ENCODE measurements at regions not wholly inside any gene's neighbourhood (a gene's known extent, or its start where the extent isn't known, plus 50 kb on each side); places are given as distances from the start of the nearest gene placed in this dataset.

GRCh38 chr12:93231938-93232337 lies 145.8 kb upstream of the NUDT4 start:
- Histone ChIP-seq H3K9me2 (ENCODE audit: insufficient read depth) (0 out of 2 replicates have a peak, but pooled peaks cover 8% of the 10 kb centered on the region), H3K4me2 (no peak overlapping the region), H3K4me3 (no peak overlapping the region), H3F3A (replicated peaks; ENCODE audit: low read depth) (no peaks in the 10 kb centered on the region), H2AFZ (no peak overlapping the region), H3K36me3 (ENCODE audit: insufficient read depth) (no peaks in the 10 kb centered on the region), H3K27ac (ENCODE audit: low read depth) (no peak overlapping the region), H3K27me3 (ENCODE audit: insufficient read depth) (no peaks in the 10 kb centered on the region), H3K4me1 (ENCODE audit: insufficient read depth) (peaks cover 10% of the 10 kb centered on the region), H4K20me1 (replicated peaks; ENCODE audit: insufficient read depth) (no peaks in the 10 kb centered on the region), H3K79me2 (replicated peaks; ENCODE audit: insufficient read depth) (no peaks in the 10 kb centered on the region)
- no peak for DNase-seq (ENCODE audit: low spot score)
- Mint-ChIP-seq H3K4me3 (no peak overlapping the region), H3K9me3 (peaks cover 14% of the 10 kb centered on the region), H3K36me3 (ENCODE audit: low read depth) (peaks cover 6% of the 10 kb centered on the region; the same call in 2 of the 3 replicates), H3K27ac (no peak overlapping the region), H3K4me1 (peaks cover 8% of the 10 kb centered on the region), H3K27me3 (ENCODE audit: insufficient read depth, low read depth, poor library complexity) (peaks cover 9% of the 10 kb centered on the region)
- TF ChIP-seq POLR2AphosphoS5 (IDR thresholded peaks at IDR 0.05; ENCODE audit: low read depth), result no peak
- TF ChIP-seq, protein P1, sequence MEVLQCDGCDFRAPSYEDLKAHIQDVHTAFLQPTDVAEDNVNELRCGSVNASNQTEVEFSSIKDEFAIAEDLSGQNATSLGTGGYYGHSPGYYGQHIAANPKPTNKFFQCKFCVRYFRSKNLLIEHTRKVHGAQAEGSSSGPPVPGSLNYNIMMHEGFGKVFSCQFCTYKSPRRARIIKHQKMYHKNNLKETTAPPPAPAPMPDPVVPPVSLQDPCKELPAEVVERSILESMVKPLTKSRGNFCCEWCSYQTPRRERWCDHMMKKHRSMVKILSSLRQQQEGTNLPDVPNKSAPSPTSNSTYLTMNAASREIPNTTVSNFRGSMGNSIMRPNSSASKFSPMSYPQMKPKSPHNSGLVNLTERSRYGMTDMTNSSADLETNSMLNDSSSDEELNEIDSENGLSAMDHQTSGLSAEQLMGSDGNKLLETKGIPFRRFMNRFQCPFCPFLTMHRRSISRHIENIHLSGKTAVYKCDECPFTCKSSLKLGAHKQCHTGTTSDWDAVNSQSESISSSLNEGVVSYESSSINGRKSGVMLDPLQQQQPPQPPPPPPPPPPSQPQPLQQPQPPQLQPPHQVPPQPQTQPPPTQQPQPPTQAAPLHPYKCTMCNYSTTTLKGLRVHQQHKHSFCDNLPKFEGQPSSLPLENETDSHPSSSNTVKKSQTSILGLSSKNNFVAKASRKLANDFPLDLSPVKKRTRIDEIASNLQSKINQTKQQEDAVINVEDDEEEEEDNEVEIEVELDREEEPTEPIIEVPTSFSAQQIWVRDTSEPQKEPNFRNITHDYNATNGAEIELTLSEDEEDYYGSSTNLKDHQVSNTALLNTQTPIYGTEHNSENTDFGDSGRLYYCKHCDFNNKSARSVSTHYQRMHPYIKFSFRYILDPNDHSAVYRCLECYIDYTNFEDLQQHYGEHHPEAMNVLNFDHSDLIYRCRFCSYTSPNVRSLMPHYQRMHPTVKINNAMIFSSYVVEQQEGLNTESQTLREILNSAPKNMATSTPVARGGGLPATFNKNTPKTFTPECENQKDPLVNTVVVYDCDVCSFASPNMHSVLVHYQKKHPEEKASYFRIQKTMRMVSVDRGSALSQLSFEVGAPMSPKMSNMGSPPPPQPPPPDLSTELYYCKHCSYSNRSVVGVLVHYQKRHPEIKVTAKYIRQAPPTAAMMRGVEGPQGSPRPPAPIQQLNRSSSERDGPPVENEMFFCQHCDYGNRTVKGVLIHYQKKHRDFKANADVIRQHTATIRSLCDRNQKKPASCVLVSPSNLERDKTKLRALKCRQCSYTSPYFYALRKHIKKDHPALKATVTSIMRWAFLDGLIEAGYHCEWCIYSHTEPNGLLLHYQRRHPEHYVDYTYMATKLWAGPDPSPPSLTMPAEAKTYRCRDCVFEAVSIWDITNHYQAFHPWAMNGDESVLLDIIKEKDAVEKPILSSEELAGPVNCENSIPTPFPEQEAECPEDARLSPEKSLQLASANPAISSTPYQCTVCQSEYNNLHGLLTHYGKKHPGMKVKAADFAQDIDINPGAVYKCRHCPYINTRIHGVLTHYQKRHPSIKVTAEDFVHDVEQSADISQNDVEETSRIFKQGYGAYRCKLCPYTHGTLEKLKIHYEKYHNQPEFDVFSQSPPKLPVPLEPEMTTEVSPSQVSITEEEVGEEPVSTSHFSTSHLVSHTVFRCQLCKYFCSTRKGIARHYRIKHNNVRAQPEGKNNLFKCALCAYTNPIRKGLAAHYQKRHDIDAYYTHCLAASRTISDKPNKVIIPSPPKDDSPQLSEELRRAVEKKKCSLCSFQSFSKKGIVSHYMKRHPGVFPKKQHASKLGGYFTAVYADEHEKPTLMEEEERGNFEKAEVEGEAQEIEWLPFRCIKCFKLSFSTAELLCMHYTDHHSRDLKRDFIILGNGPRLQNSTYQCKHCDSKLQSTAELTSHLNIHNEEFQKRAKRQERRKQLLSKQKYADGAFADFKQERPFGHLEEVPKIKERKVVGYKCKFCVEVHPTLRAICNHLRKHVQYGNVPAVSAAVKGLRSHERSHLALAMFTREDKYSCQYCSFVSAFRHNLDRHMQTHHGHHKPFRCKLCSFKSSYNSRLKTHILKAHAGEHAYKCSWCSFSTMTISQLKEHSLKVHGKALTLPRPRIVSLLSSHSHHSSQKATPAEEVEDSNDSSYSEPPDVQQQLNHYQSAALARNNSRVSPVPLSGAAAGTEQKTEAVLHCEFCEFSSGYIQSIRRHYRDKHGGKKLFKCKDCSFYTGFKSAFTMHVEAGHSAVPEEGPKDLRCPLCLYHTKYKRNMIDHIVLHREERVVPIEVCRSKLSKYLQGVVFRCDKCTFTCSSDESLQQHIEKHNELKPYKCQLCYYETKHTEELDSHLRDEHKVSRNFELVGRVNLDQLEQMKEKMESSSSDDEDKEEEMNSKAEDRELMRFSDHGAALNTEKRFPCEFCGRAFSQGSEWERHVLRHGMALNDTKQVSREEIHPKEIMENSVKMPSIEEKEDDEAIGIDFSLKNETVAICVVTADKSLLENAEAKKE (CRISPR knock-in tag; IDR thresholded peaks at IDR 0.05), result no peak
- TF ChIP-seq, protein P2, sequence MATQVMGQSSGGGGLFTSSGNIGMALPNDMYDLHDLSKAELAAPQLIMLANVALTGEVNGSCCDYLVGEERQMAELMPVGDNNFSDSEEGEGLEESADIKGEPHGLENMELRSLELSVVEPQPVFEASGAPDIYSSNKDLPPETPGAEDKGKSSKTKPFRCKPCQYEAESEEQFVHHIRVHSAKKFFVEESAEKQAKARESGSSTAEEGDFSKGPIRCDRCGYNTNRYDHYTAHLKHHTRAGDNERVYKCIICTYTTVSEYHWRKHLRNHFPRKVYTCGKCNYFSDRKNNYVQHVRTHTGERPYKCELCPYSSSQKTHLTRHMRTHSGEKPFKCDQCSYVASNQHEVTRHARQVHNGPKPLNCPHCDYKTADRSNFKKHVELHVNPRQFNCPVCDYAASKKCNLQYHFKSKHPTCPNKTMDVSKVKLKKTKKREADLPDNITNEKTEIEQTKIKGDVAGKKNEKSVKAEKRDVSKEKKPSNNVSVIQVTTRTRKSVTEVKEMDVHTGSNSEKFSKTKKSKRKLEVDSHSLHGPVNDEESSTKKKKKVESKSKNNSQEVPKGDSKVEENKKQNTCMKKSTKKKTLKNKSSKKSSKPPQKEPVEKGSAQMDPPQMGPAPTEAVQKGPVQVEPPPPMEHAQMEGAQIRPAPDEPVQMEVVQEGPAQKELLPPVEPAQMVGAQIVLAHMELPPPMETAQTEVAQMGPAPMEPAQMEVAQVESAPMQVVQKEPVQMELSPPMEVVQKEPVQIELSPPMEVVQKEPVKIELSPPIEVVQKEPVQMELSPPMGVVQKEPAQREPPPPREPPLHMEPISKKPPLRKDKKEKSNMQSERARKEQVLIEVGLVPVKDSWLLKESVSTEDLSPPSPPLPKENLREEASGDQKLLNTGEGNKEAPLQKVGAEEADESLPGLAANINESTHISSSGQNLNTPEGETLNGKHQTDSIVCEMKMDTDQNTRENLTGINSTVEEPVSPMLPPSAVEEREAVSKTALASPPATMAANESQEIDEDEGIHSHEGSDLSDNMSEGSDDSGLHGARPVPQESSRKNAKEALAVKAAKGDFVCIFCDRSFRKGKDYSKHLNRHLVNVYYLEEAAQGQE (IDR thresholded peaks at IDR 0.05; ENCODE audit: unreplicated experiment), result no peak
- no peak for TF ChIP-seq EZH2 (IDR thresholded peaks at IDR 0.05; ENCODE audit: low read depth, unreplicated experiment)
- TF ChIP-seq NANOG (IDR thresholded peaks at IDR 0.05; ENCODE audit: borderline replicate concordance), result no peak
- no peak for TF ChIP-seq CREB1 (CRISPR knock-in tag; IDR thresholded peaks at IDR 0.05; ENCODE audit: low read depth)
- TF ChIP-seq, protein P3, sequence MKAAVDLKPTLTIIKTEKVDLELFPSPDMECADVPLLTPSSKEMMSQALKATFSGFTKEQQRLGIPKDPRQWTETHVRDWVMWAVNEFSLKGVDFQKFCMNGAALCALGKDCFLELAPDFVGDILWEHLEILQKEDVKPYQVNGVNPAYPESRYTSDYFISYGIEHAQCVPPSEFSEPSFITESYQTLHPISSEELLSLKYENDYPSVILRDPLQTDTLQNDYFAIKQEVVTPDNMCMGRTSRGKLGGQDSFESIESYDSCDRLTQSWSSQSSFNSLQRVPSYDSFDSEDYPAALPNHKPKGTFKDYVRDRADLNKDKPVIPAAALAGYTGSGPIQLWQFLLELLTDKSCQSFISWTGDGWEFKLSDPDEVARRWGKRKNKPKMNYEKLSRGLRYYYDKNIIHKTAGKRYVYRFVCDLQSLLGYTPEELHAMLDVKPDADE (IDR thresholded peaks at IDR 0.05), result no peak
- no peak for TF ChIP-seq EZH2phosphoT487 (IDR thresholded peaks at IDR 0.05; ENCODE audit: unreplicated experiment)
- TF ChIP-seq ZNF114 (CRISPR knock-in tag; IDR thresholded peaks at IDR 0.05), result no peak
- TF ChIP-seq ZNF331 (CRISPR knock-in tag; IDR thresholded peaks at IDR 0.05; ENCODE audit: low read depth), result no peak
- no peak for TF ChIP-seq JUNB (IDR thresholded peaks at IDR 0.05; ENCODE audit: unreplicated experiment)
- TF ChIP-seq, protein P4, sequence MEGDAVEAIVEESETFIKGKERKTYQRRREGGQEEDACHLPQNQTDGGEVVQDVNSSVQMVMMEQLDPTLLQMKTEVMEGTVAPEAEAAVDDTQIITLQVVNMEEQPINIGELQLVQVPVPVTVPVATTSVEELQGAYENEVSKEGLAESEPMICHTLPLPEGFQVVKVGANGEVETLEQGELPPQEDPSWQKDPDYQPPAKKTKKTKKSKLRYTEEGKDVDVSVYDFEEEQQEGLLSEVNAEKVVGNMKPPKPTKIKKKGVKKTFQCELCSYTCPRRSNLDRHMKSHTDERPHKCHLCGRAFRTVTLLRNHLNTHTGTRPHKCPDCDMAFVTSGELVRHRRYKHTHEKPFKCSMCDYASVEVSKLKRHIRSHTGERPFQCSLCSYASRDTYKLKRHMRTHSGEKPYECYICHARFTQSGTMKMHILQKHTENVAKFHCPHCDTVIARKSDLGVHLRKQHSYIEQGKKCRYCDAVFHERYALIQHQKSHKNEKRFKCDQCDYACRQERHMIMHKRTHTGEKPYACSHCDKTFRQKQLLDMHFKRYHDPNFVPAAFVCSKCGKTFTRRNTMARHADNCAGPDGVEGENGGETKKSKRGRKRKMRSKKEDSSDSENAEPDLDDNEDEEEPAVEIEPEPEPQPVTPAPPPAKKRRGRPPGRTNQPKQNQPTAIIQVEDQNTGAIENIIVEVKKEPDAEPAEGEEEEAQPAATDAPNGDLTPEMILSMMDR (conservative IDR thresholded peaks at IDR 0.05; ENCODE audit: low read depth in 2 of 2), result no peak
- no peak for TF ChIP-seq STAT1 (IDR thresholded peaks at IDR 0.05; ENCODE audit: unreplicated experiment)
- ATAC-seq, result no peak
